B cell (primary cell): ENCODE measurements at regions not wholly inside any gene's neighbourhood (a gene's known extent, or its start where the extent isn't known, plus 50 kb on each side); places are given as distances from the start of the nearest gene placed in this dataset.

Source experiments
- EZH2 ChIP-seq: IDR thresholded peaks from 2 replicates; pipeline ENCODE4 v1.6.1; 2012; ENCODE audit warnings: borderline replicate concordance, low read depth, mild to moderate bottlenecking, moderate library complexity, low read length; ENCODE audit not compliant: insufficient read depth, poor library complexity, severe bottlenecking
- TF ChIP-seq, protein P1 (sequence below): fragments of 200-600 bp; IDR thresholded peaks from one replicate; pipeline ENCODE4 v1.8.0; 2022; ENCODE audit warnings: antibody characterized with exemption, mild to moderate bottlenecking

DNA sequence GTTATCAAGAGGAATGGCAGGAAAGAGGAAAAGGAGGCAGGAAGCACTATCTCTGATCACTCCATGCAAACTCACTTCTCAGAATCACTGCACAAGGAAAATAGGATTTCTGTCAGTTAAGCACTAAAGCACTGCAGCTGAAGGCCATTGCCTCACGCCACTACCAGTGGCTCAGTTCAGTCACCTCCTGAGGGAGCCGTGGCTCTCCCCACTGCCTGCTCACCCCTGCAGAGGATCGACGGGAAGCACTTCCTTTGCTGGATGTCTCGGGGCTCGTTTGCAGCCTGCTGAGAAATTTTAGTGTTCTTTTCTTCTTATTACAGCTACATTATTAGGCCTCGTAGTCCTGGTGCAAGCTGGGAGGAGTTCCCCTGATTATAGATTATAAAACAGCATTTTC lies 90.1 kb upstream of the ADCY1 start:
- TF ChIP-seq, protein P1, sequence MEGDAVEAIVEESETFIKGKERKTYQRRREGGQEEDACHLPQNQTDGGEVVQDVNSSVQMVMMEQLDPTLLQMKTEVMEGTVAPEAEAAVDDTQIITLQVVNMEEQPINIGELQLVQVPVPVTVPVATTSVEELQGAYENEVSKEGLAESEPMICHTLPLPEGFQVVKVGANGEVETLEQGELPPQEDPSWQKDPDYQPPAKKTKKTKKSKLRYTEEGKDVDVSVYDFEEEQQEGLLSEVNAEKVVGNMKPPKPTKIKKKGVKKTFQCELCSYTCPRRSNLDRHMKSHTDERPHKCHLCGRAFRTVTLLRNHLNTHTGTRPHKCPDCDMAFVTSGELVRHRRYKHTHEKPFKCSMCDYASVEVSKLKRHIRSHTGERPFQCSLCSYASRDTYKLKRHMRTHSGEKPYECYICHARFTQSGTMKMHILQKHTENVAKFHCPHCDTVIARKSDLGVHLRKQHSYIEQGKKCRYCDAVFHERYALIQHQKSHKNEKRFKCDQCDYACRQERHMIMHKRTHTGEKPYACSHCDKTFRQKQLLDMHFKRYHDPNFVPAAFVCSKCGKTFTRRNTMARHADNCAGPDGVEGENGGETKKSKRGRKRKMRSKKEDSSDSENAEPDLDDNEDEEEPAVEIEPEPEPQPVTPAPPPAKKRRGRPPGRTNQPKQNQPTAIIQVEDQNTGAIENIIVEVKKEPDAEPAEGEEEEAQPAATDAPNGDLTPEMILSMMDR, result no peak
- TF ChIP-seq EZH2, result no peak
